ENCODE measurements at regions not wholly inside any gene's neighbourhood (a gene's known extent, or its start where the extent isn't known, plus 50 kb on each side); places are given as distances from the start of the nearest gene placed in this dataset.

DNA sequence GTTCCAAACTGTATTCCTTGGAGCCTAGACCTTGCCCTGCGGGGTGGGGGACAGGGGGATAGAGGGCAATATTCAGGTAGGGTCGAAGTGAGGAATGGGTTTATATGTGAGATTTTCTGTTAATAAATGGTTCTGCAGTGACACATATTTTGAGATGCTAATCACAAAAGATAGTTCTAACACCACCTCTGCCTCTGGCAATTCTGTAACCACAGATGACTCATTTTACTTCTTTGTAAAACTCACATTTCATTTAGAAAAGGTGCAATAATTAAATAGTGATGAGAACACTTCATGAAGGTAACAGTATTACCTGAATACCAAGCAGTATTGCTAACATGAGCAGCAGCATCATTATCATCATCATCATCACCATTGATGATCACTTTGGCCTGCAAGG, 306.6 kb downstream of the SUCLG1 start:
- TF ChIP-seq, protein P1, sequence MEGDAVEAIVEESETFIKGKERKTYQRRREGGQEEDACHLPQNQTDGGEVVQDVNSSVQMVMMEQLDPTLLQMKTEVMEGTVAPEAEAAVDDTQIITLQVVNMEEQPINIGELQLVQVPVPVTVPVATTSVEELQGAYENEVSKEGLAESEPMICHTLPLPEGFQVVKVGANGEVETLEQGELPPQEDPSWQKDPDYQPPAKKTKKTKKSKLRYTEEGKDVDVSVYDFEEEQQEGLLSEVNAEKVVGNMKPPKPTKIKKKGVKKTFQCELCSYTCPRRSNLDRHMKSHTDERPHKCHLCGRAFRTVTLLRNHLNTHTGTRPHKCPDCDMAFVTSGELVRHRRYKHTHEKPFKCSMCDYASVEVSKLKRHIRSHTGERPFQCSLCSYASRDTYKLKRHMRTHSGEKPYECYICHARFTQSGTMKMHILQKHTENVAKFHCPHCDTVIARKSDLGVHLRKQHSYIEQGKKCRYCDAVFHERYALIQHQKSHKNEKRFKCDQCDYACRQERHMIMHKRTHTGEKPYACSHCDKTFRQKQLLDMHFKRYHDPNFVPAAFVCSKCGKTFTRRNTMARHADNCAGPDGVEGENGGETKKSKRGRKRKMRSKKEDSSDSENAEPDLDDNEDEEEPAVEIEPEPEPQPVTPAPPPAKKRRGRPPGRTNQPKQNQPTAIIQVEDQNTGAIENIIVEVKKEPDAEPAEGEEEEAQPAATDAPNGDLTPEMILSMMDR (IDR thresholded peaks at IDR 0.05), result no peak
- TF ChIP-seq POLR2A (IDR thresholded peaks at IDR 0.05), result no peak
